Suppressor macrophage (primary cell): ENCODE measurements at regions not wholly inside any gene's neighbourhood (a gene's known extent, or its start where the extent isn't known, plus 50 kb on each side); places are given as distances from the start of the nearest gene placed in this dataset.
"Not testable (repeated sequence)": the region's sequence is repeated elsewhere in the genome, so short reads cannot be mapped to it uniquely, and the experiment has no call there.

Source experiments
- DNase-seq, 4 experiments: peaks; one replicate each; pipeline ENCODE4 v3.0.0-alpha.2; 2020 to 2022

DNA sequence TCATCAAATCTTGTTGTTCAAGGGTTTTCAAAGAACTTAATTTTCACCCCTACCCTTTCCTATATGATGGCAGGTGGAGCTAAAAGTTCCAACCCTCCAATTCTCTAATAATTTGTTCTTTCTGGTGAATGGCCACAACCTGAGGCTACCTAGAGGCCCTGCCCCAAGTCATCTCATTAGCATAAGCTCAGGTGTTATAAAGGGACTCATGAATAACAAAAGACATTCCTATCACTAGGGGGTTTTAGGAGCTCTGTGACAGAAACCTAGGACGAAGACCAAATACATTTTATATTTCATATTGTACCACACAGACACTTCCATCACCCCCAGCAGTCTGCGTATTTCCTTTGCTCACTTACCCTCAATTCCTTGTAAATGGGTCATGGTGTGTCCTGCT lies 483.6 kb upstream of the EPHA6 start:
- DNase-seq: no peak

GRCh38 chr3:96331341-96331740 lies 483.1 kb upstream of the EPHA6 start:
- no peak for DNase-seq

GRCh38 chr3:96334779-96335178 lies 479.6 kb upstream of the EPHA6 start:
- no peak for DNase-seq

DNA sequence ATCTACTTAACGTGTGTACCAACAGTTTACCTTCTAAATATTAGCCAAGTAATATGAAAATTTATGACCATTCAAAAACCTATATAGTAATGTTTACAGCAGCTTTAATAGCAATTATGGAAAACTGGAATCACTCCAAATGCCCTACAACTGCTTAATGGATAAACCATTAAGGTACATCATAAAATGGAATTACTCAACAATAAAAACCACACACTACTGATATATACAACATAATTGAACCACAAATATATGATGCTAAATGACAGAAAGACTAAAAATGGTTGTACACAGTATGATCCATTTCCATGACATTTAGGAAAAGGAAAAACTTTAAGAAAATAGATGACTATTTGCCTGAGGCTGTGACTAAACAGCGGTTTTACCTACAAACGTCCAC lies 467.1 kb upstream of the EPHA6 start:
- DNase-seq: no peak

- DNase-seq: not testable (repeated sequence)
Observed at GRCh38 chr3:96351598-96351997, 462.8 kb upstream of the EPHA6 start.

DNA sequence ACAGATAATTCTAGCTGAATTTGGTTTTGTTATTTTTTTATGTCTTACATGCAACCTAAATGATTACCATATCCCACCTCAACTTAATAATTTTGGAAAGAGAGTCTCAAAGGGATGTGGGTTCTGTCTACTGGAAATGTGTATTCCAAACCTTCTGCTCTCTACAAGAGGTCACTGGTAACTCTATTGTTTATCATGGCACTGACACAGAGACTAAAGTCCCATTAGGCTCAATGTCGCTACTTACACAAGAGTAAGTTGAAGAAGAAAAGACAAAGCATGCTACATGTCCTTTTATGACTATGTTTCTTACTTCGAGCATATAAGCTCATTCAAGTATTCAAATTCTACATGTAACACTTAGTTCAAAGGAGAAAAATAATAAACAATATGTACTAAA lies 460.3 kb upstream of the EPHA6 start:
- no peak for DNase-seq

- no peak for DNase-seq
Observed at GRCh38 chr3:96354742-96355141, 459.7 kb upstream of the EPHA6 start.

DNA sequence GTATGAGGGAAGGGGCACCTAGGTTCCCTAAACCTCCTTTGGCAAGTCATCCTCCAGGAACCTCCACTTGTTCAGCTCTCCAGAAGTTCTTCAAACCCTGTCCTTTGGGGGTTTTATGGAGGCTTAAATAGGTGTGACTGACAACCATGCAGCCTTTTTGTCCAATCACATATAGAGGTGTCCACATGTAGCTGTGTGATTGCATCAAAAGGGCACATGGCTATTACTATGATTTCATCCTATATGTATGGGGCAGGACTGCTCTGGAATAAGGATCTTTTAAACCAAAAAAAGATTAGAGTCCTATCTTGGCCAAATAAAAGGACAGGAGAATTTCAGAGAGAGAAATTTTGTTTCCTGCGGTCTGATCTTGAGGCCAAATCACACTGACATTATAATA lies 453.2 kb upstream of the EPHA6 start:
- DNase-seq: no peak

DNA sequence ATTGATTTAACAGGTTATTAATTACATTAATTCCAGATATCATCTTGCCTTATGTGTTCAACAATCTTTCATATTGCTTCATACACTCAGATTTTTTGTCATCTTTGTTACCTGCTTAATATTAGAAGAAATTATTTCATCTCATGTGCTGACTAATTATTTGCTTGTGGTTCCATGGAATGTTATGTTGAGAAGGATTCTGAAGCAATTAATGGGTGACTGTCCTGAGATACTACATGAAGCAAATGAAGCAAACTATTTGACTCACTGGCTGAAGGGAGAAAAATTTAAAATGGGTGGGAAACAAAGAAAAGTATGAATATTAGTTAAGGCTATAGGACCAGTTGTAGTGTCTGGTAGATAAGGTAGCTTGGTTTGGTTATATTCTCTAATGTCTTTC lies 443.8 kb upstream of the EPHA6 start:
- DNase-seq: no peak

DNA sequence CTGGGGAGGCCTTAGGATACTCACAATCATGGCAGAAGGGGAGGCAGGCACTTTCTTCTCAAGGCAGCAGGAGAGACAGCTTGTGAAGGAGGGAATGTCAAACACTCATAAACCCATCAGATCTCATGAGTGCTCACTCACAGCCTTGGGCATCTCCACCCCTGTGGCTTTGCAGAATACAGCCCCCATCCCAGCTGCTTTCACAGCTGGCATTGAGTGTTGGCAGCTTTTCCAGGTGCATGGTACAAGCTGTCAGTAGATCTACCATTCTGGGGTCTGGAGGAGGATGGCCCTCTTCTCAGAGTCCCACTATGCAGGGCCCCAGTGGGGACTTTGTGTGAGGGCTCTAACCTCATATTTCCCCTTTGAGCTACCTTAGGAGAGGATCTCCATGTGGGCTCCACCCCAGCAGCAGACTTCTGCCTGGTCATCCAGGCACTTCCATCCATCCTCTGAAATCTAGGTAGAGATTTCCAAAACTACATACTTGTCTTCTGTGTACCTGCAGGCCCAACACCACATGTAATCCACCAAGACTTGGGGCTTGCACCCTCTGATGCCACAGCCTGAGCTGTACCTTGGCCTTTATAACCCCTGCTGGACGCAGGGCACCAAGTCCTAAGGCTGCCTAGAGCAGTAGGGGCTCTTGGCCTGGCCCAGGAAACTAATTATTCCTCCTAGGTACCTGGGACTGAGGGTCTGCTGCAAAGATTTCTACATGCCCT lies 404.2 kb upstream of the EPHA6 start:
- DNase-seq: no peak

DNA sequence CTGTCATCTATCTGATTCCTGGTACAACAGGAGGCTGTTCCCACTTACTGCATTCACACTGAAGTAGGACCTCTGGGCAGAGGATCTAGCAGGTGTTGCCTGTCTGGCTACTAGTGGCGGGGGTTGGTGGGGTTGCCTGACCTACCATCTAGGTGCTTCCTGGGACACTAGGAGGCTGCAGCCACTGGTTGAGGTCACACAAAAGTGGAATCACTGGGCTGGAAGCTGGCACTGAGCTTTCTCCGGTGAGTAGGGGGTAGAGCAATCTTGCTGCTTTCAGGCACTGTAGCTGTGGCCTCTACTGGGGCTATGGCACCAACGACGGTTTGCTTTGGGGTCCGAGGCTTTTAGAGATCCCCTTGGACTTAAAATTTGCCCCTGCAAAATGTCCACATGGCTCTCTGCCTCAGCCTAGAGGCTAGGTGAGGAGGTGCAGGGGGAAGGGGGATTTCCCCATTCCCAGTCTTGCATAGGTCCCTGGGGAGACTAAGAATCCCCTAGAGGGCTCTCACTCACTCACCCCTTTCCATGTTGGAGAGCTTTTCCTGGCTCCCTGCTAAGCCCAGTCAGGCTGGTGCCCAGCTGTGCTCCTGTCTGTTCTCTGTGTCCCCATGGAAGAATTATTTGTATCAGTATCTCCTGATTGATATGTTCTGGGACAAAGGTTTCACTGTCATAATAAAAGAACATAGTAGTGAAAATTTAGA lies 397.7 kb upstream of the EPHA6 start:
- DNase-seq: no peak

DNA sequence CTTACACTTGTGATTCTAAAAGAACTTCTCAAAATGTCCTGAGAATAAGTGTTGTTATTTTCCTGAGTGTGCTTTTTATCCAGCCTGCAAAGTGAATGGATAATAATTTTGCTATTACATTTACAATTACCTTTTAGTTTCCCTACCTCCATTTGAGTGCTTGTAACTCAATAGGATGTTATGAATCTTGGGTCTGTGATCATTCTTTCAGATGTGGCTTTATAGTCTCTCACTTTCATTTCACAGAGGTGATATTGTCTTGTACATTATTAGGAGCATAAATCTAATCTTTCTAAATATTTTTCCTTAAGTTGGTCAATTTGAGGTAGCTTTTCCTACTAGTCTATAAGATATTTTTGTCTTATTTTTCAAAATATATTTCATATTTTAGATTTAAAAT lies 386.3 kb upstream of the EPHA6 start:
- DNase-seq: no peak

DNA sequence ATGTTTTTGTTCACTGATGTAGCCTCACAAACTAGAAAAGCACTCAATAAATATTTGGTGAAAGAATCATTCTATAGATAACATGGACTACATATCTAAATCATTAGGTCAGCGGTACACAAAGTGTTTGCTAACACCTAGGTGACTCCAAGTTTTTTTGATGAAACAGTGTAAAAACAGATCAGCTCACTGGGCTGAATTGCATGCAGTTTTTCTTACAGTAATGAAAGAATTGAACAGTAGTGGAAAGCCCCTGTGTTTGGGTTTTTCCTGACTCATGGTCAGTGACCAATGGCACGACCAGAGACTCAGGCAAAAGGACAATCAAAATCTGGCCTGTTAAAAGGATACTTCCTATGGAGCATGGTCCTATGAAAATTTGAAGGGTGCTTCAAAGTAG lies 384.3 kb upstream of the EPHA6 start:
- DNase-seq: no peak

DNA sequence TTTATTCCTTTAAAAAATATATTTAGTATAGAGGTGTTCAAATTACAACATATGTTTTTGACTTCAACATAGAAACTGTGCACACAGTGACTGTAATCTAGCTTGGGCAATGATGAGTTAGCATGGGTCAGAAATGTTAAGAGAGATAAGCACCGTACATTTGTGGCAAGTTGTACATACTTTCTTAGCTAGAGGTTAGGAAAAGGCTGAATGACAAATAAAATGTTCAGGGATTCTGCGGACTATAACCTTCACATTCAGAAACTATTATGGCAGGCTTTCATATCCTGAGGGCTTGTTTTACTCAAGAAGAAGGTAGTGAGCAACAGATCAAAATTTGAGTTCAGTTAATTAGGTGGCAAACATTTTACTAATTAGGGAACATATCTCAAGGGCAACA lies 379.7 kb upstream of the EPHA6 start:
- DNase-seq: no peak

DNA sequence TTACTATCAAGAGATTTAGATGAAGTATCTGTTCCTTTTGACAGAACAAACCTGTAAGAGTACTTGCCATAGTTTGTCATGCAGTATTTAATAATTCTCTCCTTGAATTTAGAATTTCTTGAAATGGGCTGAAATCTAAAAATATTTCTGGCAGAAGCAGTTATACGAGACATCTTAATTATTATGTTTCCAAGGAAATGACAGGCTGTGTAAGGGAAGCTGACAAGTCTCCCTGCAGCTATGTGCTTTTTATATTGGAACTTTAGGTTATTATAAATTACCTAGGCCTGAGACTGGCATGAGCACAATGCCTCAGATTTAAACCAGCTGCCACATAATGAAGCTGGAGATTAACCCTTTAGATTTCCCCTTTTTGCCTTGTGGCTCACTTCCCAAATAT lies 365.0 kb upstream of the EPHA6 start:
- no peak for DNase-seq

GRCh38 chr3:96449803-96450202 lies 364.6 kb upstream of the EPHA6 start:
- DNase-seq: no peak

- no peak for DNase-seq
Observed at GRCh38 chr3:96450699-96451098, 363.7 kb upstream of the EPHA6 start.

DNA sequence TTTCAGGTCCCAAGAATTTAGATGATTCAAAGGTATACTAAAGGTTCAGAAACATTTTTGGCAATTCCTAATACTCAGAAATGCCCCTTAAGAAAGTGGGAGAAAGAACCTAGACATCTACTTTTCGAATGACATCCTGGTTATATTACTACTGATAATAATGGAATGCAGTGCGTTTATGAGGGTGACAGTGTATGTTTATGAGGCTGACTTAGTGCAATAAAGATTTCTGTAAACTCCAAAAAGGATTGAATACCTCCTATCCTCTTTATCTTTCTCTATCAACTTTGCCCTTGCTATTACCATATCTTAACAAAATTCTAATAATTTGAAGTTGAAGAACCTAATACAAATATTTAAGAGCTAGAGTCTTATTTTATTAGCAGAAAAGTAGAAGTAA lies 348.9 kb upstream of the EPHA6 start:
- DNase-seq: no peak

DNA sequence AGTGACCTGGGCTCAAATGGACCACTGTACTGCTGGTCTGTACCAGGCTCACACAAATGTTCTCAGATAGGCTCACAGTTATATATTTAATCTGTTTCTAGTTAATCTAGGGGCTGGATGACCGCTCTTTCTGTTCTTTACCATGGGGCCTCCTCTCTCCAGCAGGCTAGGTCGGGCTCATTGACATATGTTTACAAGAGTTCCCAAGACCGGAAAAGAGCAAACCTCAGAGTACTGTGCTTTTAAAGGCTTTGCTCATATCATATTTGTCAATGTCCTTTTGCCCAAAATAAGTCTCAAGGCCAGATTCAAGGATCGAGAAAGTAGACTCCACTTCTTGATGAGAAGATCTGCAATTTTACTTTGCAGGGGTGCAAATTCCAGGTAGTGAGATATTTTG lies 348.0 kb upstream of the EPHA6 start:
- DNase-seq: no peak

DNA sequence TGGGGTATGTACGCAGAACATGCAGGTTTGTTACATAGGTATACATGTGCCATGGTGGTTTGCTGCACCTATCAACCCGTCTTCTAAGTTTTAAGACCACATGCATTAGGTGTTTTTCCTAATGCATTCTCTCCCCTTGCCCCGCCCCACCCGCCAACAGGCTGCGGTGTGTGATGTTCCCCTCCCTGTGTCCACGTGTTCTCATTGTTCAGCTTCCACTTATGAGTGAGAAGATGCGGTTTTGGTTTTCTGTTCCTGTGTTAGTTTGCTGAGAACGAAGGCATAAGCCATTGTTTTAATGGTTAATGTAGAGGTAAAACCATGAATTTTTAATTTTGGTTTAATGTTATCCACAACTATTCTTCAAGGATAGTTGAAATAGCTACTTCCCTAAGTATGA lies 346.8 kb upstream of the EPHA6 start:
- DNase-seq: no peak

DNA sequence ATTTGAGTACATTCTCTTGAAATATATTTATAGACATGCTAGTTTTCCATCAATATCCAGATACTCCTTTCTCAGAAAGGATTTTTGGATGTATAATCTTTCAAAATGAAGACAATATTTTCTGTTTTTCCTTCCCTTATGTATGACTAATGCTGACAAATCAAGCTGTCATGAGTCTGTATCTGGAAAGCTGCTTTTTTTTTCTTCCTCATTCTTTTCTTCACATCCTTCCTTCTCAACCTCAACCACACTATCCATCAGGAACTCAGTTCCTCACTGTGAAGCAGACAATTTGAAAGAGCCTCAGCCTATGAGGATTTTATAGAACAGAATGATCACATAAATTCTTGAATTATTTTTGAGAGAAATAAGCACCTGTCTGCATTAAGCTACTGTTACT lies 335.9 kb upstream of the EPHA6 start:
- DNase-seq: no peak

DNA sequence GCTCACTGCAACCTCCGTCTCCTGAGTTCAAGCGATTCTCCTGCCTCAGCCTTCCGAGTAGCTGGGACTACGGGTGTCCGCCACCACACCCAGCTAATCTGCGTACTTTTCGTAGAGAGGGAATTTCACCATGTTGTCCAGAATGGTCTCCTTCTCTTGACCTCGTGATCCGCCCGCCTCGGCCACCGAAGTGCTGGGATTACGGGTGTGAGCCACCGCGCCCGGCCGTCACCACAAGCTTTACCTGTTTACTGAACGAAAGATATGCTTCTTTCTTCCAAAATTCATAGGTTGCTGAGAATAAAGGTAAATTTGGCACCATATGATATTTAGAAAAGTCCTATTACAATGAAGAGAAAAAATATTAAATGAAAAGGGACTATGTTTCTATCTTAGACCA lies 333.5 kb upstream of the EPHA6 start:
- DNase-seq: no peak

GRCh38 chr3:96483191-96483590 lies 331.2 kb upstream of the EPHA6 start:
- DNase-seq: not testable (repeated sequence)

DNA sequence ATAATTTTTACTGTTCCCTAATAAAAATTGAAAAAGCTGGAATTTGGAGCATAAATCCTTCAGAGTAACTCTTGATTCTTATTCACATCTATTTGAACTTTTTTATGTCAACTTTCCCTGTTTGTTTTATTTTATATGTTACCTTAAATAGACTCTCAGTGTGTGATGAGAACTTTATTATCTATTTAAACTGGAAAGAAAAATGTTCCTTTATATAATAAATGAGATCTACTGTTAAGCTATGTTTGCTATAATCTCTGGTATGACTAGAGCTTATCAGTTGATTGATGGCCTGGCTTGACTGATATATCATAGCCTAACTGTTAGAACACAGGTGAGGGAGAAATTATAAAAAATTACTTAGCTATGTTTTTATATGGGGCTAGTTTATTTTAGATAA lies 330.6 kb upstream of the EPHA6 start:
- no peak for DNase-seq

GRCh38 chr3:96488708-96489107 lies 325.7 kb upstream of the EPHA6 start:
- no peak for DNase-seq
